ENCODE measurements at regions not wholly inside any gene's neighbourhood (a gene's known extent, or its start where the extent isn't known, plus 50 kb on each side); places are given as distances from the start of the nearest gene placed in this dataset.
A peak's percentile ranks its signal among the peaks of the same experiment; 100 is the strongest.

GRCh38 chr6:8207191-8207868, 105.0 kb upstream of the EEF1E1 start:
- Histone ChIP-seq H3K27me3 (ENCODE audit: insufficient read depth) (no peaks in the 10 kb centered on the region), H3F3A (replicated peaks; ENCODE audit: low read depth) (no peaks in the 10 kb centered on the region), H3K79me2 (replicated peaks; ENCODE audit: insufficient read depth) (no peaks in the 10 kb centered on the region), H3K4me1 (ENCODE audit: insufficient read depth) (no peaks in the 10 kb centered on the region), H4K20me1 (replicated peaks; ENCODE audit: insufficient read depth) (no peaks in the 10 kb centered on the region), H3K36me3 (ENCODE audit: insufficient read depth) (no peaks in the 10 kb centered on the region), H3K4me3 (no peak overlapping the region), H3K4me2 (no peak overlapping the region), H2AFZ (peak overlapping the region; percentile 66; the same call in 1 of the 2 replicates), H3K9me2 (ENCODE audit: insufficient read depth) (no peaks in the 10 kb centered on the region), H3K27ac (ENCODE audit: low read depth) (no peak overlapping the region)
- no peaks in the 10 kb centered on the region for H3K36me3 Mint-ChIP-seq (ENCODE audit: low read depth)
- no peak overlapping the region for H3K4me3 Mint-ChIP-seq
- TF ChIP-seq ZNF114 (CRISPR knock-in tag; IDR thresholded peaks at IDR 0.05): no peak
- TF ChIP-seq ETS1 (IDR thresholded peaks at IDR 0.05): no peak
- TF ChIP-seq, protein P1, sequence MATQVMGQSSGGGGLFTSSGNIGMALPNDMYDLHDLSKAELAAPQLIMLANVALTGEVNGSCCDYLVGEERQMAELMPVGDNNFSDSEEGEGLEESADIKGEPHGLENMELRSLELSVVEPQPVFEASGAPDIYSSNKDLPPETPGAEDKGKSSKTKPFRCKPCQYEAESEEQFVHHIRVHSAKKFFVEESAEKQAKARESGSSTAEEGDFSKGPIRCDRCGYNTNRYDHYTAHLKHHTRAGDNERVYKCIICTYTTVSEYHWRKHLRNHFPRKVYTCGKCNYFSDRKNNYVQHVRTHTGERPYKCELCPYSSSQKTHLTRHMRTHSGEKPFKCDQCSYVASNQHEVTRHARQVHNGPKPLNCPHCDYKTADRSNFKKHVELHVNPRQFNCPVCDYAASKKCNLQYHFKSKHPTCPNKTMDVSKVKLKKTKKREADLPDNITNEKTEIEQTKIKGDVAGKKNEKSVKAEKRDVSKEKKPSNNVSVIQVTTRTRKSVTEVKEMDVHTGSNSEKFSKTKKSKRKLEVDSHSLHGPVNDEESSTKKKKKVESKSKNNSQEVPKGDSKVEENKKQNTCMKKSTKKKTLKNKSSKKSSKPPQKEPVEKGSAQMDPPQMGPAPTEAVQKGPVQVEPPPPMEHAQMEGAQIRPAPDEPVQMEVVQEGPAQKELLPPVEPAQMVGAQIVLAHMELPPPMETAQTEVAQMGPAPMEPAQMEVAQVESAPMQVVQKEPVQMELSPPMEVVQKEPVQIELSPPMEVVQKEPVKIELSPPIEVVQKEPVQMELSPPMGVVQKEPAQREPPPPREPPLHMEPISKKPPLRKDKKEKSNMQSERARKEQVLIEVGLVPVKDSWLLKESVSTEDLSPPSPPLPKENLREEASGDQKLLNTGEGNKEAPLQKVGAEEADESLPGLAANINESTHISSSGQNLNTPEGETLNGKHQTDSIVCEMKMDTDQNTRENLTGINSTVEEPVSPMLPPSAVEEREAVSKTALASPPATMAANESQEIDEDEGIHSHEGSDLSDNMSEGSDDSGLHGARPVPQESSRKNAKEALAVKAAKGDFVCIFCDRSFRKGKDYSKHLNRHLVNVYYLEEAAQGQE (IDR thresholded peaks at IDR 0.05; ENCODE audit: unreplicated experiment): no peak
- TF ChIP-seq, protein P2, sequence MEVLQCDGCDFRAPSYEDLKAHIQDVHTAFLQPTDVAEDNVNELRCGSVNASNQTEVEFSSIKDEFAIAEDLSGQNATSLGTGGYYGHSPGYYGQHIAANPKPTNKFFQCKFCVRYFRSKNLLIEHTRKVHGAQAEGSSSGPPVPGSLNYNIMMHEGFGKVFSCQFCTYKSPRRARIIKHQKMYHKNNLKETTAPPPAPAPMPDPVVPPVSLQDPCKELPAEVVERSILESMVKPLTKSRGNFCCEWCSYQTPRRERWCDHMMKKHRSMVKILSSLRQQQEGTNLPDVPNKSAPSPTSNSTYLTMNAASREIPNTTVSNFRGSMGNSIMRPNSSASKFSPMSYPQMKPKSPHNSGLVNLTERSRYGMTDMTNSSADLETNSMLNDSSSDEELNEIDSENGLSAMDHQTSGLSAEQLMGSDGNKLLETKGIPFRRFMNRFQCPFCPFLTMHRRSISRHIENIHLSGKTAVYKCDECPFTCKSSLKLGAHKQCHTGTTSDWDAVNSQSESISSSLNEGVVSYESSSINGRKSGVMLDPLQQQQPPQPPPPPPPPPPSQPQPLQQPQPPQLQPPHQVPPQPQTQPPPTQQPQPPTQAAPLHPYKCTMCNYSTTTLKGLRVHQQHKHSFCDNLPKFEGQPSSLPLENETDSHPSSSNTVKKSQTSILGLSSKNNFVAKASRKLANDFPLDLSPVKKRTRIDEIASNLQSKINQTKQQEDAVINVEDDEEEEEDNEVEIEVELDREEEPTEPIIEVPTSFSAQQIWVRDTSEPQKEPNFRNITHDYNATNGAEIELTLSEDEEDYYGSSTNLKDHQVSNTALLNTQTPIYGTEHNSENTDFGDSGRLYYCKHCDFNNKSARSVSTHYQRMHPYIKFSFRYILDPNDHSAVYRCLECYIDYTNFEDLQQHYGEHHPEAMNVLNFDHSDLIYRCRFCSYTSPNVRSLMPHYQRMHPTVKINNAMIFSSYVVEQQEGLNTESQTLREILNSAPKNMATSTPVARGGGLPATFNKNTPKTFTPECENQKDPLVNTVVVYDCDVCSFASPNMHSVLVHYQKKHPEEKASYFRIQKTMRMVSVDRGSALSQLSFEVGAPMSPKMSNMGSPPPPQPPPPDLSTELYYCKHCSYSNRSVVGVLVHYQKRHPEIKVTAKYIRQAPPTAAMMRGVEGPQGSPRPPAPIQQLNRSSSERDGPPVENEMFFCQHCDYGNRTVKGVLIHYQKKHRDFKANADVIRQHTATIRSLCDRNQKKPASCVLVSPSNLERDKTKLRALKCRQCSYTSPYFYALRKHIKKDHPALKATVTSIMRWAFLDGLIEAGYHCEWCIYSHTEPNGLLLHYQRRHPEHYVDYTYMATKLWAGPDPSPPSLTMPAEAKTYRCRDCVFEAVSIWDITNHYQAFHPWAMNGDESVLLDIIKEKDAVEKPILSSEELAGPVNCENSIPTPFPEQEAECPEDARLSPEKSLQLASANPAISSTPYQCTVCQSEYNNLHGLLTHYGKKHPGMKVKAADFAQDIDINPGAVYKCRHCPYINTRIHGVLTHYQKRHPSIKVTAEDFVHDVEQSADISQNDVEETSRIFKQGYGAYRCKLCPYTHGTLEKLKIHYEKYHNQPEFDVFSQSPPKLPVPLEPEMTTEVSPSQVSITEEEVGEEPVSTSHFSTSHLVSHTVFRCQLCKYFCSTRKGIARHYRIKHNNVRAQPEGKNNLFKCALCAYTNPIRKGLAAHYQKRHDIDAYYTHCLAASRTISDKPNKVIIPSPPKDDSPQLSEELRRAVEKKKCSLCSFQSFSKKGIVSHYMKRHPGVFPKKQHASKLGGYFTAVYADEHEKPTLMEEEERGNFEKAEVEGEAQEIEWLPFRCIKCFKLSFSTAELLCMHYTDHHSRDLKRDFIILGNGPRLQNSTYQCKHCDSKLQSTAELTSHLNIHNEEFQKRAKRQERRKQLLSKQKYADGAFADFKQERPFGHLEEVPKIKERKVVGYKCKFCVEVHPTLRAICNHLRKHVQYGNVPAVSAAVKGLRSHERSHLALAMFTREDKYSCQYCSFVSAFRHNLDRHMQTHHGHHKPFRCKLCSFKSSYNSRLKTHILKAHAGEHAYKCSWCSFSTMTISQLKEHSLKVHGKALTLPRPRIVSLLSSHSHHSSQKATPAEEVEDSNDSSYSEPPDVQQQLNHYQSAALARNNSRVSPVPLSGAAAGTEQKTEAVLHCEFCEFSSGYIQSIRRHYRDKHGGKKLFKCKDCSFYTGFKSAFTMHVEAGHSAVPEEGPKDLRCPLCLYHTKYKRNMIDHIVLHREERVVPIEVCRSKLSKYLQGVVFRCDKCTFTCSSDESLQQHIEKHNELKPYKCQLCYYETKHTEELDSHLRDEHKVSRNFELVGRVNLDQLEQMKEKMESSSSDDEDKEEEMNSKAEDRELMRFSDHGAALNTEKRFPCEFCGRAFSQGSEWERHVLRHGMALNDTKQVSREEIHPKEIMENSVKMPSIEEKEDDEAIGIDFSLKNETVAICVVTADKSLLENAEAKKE (CRISPR knock-in tag; IDR thresholded peaks at IDR 0.05): no peak
- TF ChIP-seq ZNF331 (CRISPR knock-in tag; IDR thresholded peaks at IDR 0.05; ENCODE audit: low read depth): no peak
- TF ChIP-seq CREB1 (CRISPR knock-in tag; IDR thresholded peaks at IDR 0.05; ENCODE audit: low read depth): no peak
- no peak for TF ChIP-seq POLR2AphosphoS5 (IDR thresholded peaks at IDR 0.05; ENCODE audit: low read depth)
- TF ChIP-seq EZH2 (IDR thresholded peaks at IDR 0.05; ENCODE audit: low read depth, unreplicated experiment): no peak
- TF ChIP-seq, protein P3, sequence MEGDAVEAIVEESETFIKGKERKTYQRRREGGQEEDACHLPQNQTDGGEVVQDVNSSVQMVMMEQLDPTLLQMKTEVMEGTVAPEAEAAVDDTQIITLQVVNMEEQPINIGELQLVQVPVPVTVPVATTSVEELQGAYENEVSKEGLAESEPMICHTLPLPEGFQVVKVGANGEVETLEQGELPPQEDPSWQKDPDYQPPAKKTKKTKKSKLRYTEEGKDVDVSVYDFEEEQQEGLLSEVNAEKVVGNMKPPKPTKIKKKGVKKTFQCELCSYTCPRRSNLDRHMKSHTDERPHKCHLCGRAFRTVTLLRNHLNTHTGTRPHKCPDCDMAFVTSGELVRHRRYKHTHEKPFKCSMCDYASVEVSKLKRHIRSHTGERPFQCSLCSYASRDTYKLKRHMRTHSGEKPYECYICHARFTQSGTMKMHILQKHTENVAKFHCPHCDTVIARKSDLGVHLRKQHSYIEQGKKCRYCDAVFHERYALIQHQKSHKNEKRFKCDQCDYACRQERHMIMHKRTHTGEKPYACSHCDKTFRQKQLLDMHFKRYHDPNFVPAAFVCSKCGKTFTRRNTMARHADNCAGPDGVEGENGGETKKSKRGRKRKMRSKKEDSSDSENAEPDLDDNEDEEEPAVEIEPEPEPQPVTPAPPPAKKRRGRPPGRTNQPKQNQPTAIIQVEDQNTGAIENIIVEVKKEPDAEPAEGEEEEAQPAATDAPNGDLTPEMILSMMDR (conservative IDR thresholded peaks at IDR 0.05; ENCODE audit: low read depth in 2 of 2): no peak
- no peak for TF ChIP-seq EZH2phosphoT487 (IDR thresholded peaks at IDR 0.05; ENCODE audit: unreplicated experiment)
- no peak for TF ChIP-seq STAT1 (IDR thresholded peaks at IDR 0.05; ENCODE audit: unreplicated experiment)
- no peak for TF ChIP-seq JUNB (IDR thresholded peaks at IDR 0.05; ENCODE audit: unreplicated experiment)
- no peak for TF ChIP-seq NANOG (IDR thresholded peaks at IDR 0.05; ENCODE audit: borderline replicate concordance)
- no peak overlapping the region for H3K27ac Mint-ChIP-seq
- ATAC-seq (no peak), DNase-seq (ENCODE audit: low spot score) (no peak)
- peaks cover 8% of the 10 kb centered on the region; the same call in 2 of the 3 replicates for H3K4me1 Mint-ChIP-seq
- no peaks in the 10 kb centered on the region for H3K9me3 Mint-ChIP-seq
- peaks cover 6% of the 10 kb centered on the region for H3K27me3 Mint-ChIP-seq (ENCODE audit: insufficient read depth, low read depth, poor library complexity)

Data from GM23338 (cell line).